Activated naive CD4-positive, alpha-beta T cell treated with anti-CD3 and anti-CD28 coated beads for 36 hours (primary cell): ENCODE measurements at regions not wholly inside any gene's neighbourhood (a gene's known extent, or its start where the extent isn't known, plus 50 kb on each side); places are given as distances from the start of the nearest gene placed in this dataset.
A peak's percentile ranks its signal among the peaks of the same experiment; 100 is the strongest.

ENCODE experiments used
- CTCF ChIA-PET: fragments of 350-600 bp; sonication (Branson Sonifier 250); formaldehyde crosslinking; loops from one replicate; lab custom pipeline; 2021; ENCODE audit warnings: antibody characterized with exemption; lab: Charles Lee
- DNase-seq: peaks from one replicate; pipeline ENCODE4 v3.0.0-alpha.2; 2020
- H3K27ac Mint-ChIP-seq: one replicate; pipeline ENCODE4 v1.8.0; 2021; ENCODE audit warnings: mild to moderate bottlenecking, mixed read lengths
- H3K27me3 Mint-ChIP-seq: one replicate; pipeline ENCODE4 v1.8.0; 2021; ENCODE audit warnings: low read depth, mixed read lengths
- H3K36me3 Mint-ChIP-seq: one replicate; pipeline ENCODE4 v1.8.0; 2021; ENCODE audit warnings: low read depth, mixed read lengths
- H3K4me1 Mint-ChIP-seq: one replicate; pipeline ENCODE4 v1.8.0; 2021; ENCODE audit warnings: low read depth, mixed read lengths
- H3K4me3 Mint-ChIP-seq: one replicate; pipeline ENCODE4 v1.8.0; 2021; ENCODE audit warnings: mild to moderate bottlenecking, moderate library complexity, mixed read lengths
- H3K9me3 Mint-ChIP-seq: one replicate; pipeline ENCODE4 v1.8.0; 2021; ENCODE audit warnings: mixed read lengths
- intact Hi-C: fragments of 100-400 bp; cut with micrococcal nuclease; formaldehyde crosslinking; loops from one replicate; pipeline ENCODE4 v1.15.1; 2023

DNA sequence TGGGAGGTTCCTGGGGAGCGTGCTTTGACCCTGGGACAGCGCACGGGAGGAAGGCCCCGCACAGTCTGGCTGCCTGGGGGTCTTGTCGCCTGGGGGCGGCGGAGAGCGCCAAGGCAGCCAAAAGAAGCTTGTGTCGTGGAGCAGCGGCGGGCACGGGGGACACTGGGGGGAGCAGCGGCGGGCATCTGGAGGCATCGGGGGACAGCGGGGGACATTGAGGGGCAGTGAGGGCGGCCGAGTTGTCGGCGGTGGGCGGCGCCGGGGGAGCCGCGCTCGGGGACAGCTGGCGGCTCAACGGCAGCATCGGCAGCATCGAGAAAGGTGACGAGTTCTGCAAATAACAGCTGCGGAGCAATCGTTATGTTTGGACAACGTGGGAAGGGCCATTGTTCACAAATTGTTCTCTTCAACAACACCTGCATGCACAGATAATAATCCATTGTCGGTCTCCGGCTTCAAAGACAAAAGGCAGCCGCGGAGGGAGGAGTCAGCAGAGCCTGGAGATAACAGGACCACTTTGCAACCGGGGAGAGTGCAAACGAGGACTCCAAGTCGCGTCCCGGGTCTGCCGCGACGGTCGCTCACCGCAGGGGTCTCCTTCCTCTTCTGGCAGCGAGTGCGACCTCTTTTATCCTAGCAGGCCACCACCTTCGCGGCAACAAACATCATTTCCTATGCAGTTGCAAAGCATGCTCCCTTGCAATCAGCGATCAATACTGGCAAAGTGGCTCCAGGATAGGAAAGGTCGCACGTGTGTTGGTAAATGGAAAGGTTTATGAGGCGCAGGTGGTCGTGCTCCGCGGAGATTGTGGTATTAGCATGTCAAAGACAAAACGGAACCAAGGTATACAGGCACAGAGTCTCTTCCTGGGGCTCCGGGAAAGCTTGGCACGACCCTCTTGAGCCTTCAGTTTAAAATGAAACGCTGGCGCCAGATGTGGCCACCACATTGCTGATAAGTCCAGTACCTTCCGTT lies 132.3 kb upstream of the DLX2 start:
- H3K9me3 Mint-ChIP-seq: no peaks in the 10 kb centered on the region
- intact Hi-C loops: no loop called here
- no peaks in the 10 kb centered on the region for H3K36me3 Mint-ChIP-seq
- CTCF ChIA-PET: interaction anchor here (0.6 to 1.7 kb wide), 2 partner anchors 226 to 468 kb away, joined by 4 read pairs; no protein-coding TSS in a partner anchor
- no peak overlapping the region for H3K27ac Mint-ChIP-seq
- DNase-seq: peak; percentile 47
- H3K4me3 Mint-ChIP-seq: peak overlapping the region; percentile 83
- H3K4me1 Mint-ChIP-seq: peaks cover 16% of the 10 kb centered on the region
- H3K27me3 Mint-ChIP-seq: peaks cover 24% of the 10 kb centered on the region

- Mint-ChIP-seq H3K4me3 (no peak overlapping the region), H3K27ac (no peak overlapping the region), H3K27me3 (peaks cover 13% of the 10 kb centered on the region), H3K36me3 (no peaks in the 10 kb centered on the region), H3K9me3 (no peaks in the 10 kb centered on the region), H3K4me1 (peaks cover 7% of the 10 kb centered on the region)
- intact Hi-C loops: no loop called here
- DNase-seq: no peak
- CTCF ChIA-PET: interaction anchor here (1.2 kb wide), 1 partner anchor 223 kb away, joined by 4 read pairs; no protein-coding TSS in a partner anchor
These were observed 137.4 kb upstream of the DLX2 start for GRCh38 chr2:172239944-172240590.

- H3K4me3 Mint-ChIP-seq: no peak overlapping the region
- H3K4me1 Mint-ChIP-seq: peaks cover 6% of the 10 kb centered on the region
- CTCF ChIA-PET: no interaction called here
- no peak for DNase-seq
- no peaks in the 10 kb centered on the region for H3K9me3 Mint-ChIP-seq
- peaks cover 8% of the 10 kb centered on the region for H3K27me3 Mint-ChIP-seq
- intact Hi-C loops: no loop called here
- H3K27ac Mint-ChIP-seq: no peak overlapping the region
- H3K36me3 Mint-ChIP-seq: no peaks in the 10 kb centered on the region
These were observed 138.5 kb upstream of the DLX2 start for GRCh38 chr2:172241222-172241621.

DNA sequence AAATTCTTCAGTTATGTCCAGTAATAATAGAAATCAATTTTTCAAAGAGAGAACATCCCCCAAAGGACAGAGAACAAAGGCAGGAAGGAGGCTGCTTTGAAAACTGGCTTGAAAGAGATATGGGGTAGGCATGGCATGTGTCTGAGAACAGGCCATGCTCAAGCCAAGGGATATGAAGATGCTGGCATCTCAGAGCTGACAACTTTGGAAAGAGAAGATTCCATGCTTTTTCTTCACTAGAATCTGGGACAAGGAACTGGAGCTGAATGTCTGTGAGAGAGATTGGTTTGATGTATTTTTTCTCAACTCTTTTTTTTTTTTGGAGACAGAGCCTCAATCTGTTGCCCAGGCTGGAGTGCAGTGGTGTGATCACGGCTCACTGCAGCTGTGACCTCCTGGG lies 139.8 kb upstream of the DLX2 start:
- no peak overlapping the region for H3K27ac Mint-ChIP-seq
- H3K4me1 Mint-ChIP-seq: peaks cover 14% of the 10 kb centered on the region
- CTCF ChIA-PET: interaction anchor here (1.7 kb wide), 1 partner anchor 220 kb away, joined by 11 read pairs; no protein-coding TSS in a partner anchor
- peaks cover 4% of the 10 kb centered on the region for H3K9me3 Mint-ChIP-seq
- H3K27me3 Mint-ChIP-seq: peaks cover 2% of the 10 kb centered on the region
- no peak overlapping the region for H3K4me3 Mint-ChIP-seq
- intact Hi-C loops: no loop called here
- DNase-seq: no peak
- no peaks in the 10 kb centered on the region for H3K36me3 Mint-ChIP-seq

DNA sequence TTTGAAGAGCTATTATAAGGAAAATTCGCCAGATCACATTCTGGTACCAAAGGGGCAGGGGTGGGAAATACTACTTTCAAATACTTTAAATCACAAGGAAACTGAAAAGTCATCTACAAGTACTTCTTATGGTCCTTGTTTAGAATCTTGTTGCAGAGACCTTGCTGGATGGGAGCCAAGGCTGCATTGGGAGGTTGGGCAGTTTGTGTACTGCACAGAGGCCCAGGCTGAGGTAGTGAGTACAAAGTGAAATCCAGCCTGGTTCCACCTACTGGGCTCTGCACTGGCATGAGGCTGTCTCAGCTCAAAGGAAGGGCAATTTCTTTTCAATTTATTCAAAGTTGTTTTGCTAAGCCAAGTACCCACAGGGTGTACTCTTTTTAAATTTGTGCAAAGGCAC lies 140.3 kb upstream of the DLX2 start:
- Mint-ChIP-seq H3K4me3 (no peak overlapping the region), H3K27ac (no peak overlapping the region), H3K36me3 (no peaks in the 10 kb centered on the region), H3K9me3 (peaks cover 4% of the 10 kb centered on the region), H3K4me1 (peaks cover 14% of the 10 kb centered on the region), H3K27me3 (no peaks in the 10 kb centered on the region)
- no peak for DNase-seq
- CTCF ChIA-PET: interaction anchor here (1.7 kb wide), 1 partner anchor 219 kb away, joined by 11 read pairs; no protein-coding TSS in a partner anchor
- intact Hi-C loops: no loop called here

GRCh38 chr2:172244419-172245130 lies 141.9 kb upstream of the DLX2 start:
- Mint-ChIP-seq H3K4me3 (no peak overlapping the region), H3K27ac (no peak overlapping the region), H3K9me3 (peaks cover 4% of the 10 kb centered on the region), H3K27me3 (no peaks in the 10 kb centered on the region), H3K4me1 (peaks cover 14% of the 10 kb centered on the region), H3K36me3 (no peaks in the 10 kb centered on the region)
- intact Hi-C loops: no loop called here
- CTCF ChIA-PET: no interaction called here
- DNase-seq: no peak

DNA sequence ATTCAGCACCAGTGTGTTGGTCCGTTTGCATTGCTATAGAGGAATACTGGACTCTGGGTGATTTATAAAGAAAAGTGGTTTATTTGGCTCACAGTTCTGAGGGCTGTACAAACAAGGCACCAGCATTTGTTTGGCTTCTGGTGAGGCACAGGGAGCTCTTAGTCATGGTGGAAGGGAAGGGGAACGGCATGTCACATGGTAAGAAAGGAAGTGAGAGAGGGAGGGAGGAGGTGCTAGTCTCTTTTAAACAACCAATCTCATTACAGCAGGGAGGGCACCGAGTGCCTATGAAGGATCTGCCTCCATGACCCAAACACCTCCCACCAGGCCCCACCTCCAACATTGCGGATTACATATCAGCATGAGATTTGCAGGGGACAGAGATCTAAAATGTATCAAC lies 143.9 kb upstream of the DLX2 start:
- intact Hi-C loops: no loop called here
- Mint-ChIP-seq H3K4me3 (no peak overlapping the region), H3K27ac (no peak overlapping the region), H3K27me3 (no peaks in the 10 kb centered on the region), H3K36me3 (no peaks in the 10 kb centered on the region), H3K9me3 (peaks cover 4% of the 10 kb centered on the region), H3K4me1 (peaks cover 32% of the 10 kb centered on the region)
- CTCF ChIA-PET: no interaction called here
- peak; percentile 26 for DNase-seq

DNA sequence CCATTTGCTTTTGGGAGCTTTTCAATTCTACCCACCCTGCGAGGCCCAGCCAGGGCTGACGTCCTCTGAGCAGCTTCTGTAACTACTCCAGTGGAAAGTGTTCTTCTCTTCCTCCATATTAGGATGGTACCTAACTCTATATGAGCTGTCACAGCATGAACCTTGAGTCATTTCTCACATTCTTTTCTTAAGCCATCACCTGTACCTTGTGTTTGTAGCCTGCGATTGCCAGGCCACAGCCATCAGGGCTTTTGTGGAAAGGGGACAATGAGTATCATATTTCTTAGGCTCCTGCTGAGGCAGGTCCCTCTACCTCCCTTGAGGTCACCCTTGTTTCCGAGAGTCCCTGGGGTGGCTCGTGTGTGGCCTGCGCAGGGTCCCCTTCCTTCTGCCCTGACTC lies 144.5 kb upstream of the DLX2 start:
- intact Hi-C loops: no loop called here
- Mint-ChIP-seq H3K27ac (no peak overlapping the region), H3K27me3 (no peaks in the 10 kb centered on the region), H3K36me3 (no peaks in the 10 kb centered on the region), H3K9me3 (peaks cover 4% of the 10 kb centered on the region), H3K4me3 (no peak overlapping the region), H3K4me1 (peaks cover 34% of the 10 kb centered on the region)
- CTCF ChIA-PET: interaction anchor here (0.7 kb wide), 1 partner anchor 215 kb away, joined by 3 read pairs; no protein-coding TSS in a partner anchor
- DNase-seq: no peak

GRCh38 chr2:172248381-172248780 lies 145.7 kb upstream of the DLX2 start:
- peaks cover 1% of the 10 kb centered on the region for H3K36me3 Mint-ChIP-seq
- CTCF ChIA-PET: interaction anchor here (1.0 to 1.9 kb wide), 2 partner anchors 76 to 214 kb away, joined by 4 to 5 read pairs; no protein-coding TSS in a partner anchor
- no peak for DNase-seq
- H3K4me1 Mint-ChIP-seq: peaks cover 40% of the 10 kb centered on the region
- H3K4me3 Mint-ChIP-seq: no peak overlapping the region
- H3K27me3 Mint-ChIP-seq: no peaks in the 10 kb centered on the region
- intact Hi-C loops: no loop called here
- peaks cover 4% of the 10 kb centered on the region for H3K9me3 Mint-ChIP-seq
- no peak overlapping the region for H3K27ac Mint-ChIP-seq

DNA sequence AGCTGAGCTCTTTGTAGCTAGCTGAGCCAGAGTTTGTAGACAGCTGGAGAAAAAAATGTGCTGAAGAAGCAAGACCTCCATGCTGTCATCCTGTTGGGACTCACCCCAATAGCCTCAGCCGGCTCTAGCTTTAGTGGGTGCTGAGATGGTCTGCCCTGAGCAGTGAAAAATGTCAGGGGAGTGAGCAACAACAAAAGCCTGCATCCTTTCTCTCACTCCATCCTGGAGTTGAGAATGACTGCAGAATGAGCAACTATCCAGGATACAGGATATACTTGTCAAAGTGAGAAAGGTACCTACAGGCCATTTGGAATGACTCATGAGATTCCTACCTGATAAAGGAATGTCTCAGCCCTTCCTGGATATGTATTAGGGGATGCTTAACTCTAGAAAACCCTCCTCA lies 146.1 kb upstream of the DLX2 start:
- Mint-ChIP-seq H3K4me1 (peaks cover 44% of the 10 kb centered on the region), H3K27ac (no peak overlapping the region), H3K4me3 (no peak overlapping the region), H3K9me3 (peaks cover 4% of the 10 kb centered on the region), H3K36me3 (peaks cover 2% of the 10 kb centered on the region), H3K27me3 (no peaks in the 10 kb centered on the region)
- DNase-seq: no peak
- CTCF ChIA-PET: interaction anchor here (1.0 to 1.9 kb wide), 2 partner anchors 77 to 213 kb away, joined by 4 to 5 read pairs; no protein-coding TSS in a partner anchor
- intact Hi-C loops: no loop called here

DNA sequence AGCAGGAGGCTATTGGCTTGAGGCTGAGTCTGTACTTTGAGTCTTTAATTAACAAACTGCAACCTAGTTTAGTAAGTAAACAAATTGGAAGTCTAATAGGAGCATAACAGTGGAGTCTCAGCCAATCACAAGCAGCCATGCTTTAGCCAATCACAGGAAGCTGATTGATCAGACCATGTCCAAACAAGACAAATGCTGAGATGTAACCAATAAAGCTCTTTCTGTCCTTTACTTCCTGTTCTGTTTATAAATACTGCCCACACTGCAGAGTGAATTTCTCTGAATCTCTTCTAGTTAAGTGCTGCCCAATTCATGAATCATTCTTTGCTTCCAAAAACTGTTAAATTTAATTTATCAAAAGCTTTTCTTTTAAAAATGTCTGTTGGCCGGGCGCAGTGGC lies 146.6 kb upstream of the DLX2 start:
- H3K36me3 Mint-ChIP-seq: peaks cover 2% of the 10 kb centered on the region
- peaks cover 4% of the 10 kb centered on the region for H3K9me3 Mint-ChIP-seq
- no peak overlapping the region for H3K27ac Mint-ChIP-seq
- peaks cover 45% of the 10 kb centered on the region for H3K4me1 Mint-ChIP-seq
- H3K27me3 Mint-ChIP-seq: no peaks in the 10 kb centered on the region
- intact Hi-C loops: no loop called here
- CTCF ChIA-PET: interaction anchor here (1.0 to 1.9 kb wide), 4 partner anchors 77 to 220 kb away, joined by 3 to 5 read pairs (median 4); no protein-coding TSS in a partner anchor
- no peak overlapping the region for H3K4me3 Mint-ChIP-seq
- DNase-seq: no peak

DNA sequence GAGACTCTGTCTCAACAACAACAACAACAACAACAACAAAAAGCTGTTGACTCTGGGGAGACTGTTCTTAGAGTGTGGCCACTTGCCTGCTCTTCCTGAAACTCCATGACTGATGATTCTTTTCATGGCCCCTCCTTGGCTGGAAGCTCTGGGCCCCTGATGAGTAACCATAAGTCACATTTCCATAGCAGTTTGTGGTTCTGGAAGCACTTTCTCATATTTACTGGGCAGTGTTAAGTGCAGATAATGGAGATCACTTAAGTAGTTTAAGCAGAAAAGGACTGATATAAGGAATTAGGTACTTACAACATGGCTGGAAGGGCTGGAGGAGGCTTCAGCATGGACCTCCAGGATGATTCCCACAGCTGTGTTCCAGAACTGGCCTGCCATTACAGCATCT lies 147.3 kb upstream of the DLX2 start:
- H3K4me3 Mint-ChIP-seq: no peak overlapping the region
- peaks cover 4% of the 10 kb centered on the region for H3K9me3 Mint-ChIP-seq
- H3K27ac Mint-ChIP-seq: no peak overlapping the region
- CTCF ChIA-PET: interaction anchor here (1.1 to 1.9 kb wide), 3 partner anchors 212 to 219 kb away, joined by 3 to 5 read pairs (median 3); no protein-coding TSS in a partner anchor
- peaks cover 45% of the 10 kb centered on the region for H3K4me1 Mint-ChIP-seq
- intact Hi-C loops: no loop called here
- DNase-seq: peak; percentile 29
- H3K36me3 Mint-ChIP-seq: peaks cover 2% of the 10 kb centered on the region
- no peaks in the 10 kb centered on the region for H3K27me3 Mint-ChIP-seq
